Hepatocyte (in vitro differentiated cells): ENCODE measurements at regions not wholly inside any gene's neighbourhood (a gene's known extent, or its start where the extent isn't known, plus 50 kb on each side); places are given as distances from the start of the nearest gene placed in this dataset.

Experiments
- EZH2 ChIP-seq: fragments of 200-600 bp; sonication (generic); IDR thresholded peaks from 2 replicates; pipeline ENCODE4 v1.6.1; 2016; ENCODE audit warnings: antibody characterized with exemption, mild to moderate bottlenecking, borderline replicate concordance
- EZH2phosphoT487 ChIP-seq: fragments of 200-600 bp; sonication (generic); IDR thresholded peaks from one replicate; pipeline ENCODE4 v1.6.1; 2018; ENCODE audit warnings: antibody characterized with exemption, mild to moderate bottlenecking, low read depth, moderate library complexity; ENCODE audit not compliant: unreplicated experiment, severe bottlenecking
- TF ChIP-seq, protein P1 (sequence below): fragments of 200-600 bp; sonication (generic); IDR thresholded peaks from 2 replicates; pipeline ENCODE4 v1.5.1; 2016; ENCODE audit warnings: antibody characterized with exemption, mild to moderate bottlenecking; ENCODE audit not compliant: poor library complexity

DNA sequence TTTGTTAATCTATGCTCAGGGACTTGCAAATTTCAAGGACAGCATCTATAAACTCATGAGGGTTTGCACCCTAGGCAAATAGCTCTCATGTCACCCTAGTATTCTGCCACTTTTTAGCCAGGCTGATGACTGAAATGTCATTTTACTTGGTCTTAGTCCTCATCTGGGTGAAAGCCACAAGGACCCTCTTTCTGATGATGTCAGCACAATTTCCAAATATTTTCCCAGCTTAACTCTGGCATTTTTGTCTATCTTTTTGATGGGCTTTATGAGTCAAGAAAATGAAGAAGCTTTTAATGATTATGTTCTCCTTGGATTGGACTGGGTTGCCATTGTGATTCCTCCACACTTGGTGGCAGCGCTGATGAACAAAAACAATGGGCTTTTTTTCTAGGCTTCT lies 420.1 kb upstream of the BTBD3 start:
- TF ChIP-seq, protein P1, sequence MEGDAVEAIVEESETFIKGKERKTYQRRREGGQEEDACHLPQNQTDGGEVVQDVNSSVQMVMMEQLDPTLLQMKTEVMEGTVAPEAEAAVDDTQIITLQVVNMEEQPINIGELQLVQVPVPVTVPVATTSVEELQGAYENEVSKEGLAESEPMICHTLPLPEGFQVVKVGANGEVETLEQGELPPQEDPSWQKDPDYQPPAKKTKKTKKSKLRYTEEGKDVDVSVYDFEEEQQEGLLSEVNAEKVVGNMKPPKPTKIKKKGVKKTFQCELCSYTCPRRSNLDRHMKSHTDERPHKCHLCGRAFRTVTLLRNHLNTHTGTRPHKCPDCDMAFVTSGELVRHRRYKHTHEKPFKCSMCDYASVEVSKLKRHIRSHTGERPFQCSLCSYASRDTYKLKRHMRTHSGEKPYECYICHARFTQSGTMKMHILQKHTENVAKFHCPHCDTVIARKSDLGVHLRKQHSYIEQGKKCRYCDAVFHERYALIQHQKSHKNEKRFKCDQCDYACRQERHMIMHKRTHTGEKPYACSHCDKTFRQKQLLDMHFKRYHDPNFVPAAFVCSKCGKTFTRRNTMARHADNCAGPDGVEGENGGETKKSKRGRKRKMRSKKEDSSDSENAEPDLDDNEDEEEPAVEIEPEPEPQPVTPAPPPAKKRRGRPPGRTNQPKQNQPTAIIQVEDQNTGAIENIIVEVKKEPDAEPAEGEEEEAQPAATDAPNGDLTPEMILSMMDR = no peak
- no peak for TF ChIP-seq EZH2
- no peak for TF ChIP-seq EZH2phosphoT487
